ENCODE measurements at regions not wholly inside any gene's neighbourhood (a gene's known extent, or its start where the extent isn't known, plus 50 kb on each side); places are given as distances from the start of the nearest gene placed in this dataset.
A peak's percentile ranks its signal among the peaks of the same experiment; 100 is the strongest.

- TF ChIP-seq POLR2AphosphoS5 (IDR thresholded peaks at IDR 0.05) (no peak), EP300 (IDR thresholded peaks at IDR 0.05) (no peak), CTCF (IDR thresholded peaks at IDR 0.05) (no peak), POLR2A (IDR thresholded peaks at IDR 0.05) (no peak)
- WGBS, 2 donors (ENCODE audit: low coverage in 1 of 2): 77 to 80% methylated on average over 3 to 4 of the region's 4 CpGs
- H3K9me3 ChIP-seq: peaks cover 0 to 9% (median 0%) of the 10 kb centered on the region in 3 donors
- no peaks in the 10 kb centered on the region for H3K27me3 ChIP-seq
- no peak for ATAC-seq
- H3K4me3 ChIP-seq: no peak overlapping the region
- no peak overlapping the region for H3K27ac ChIP-seq
- H3K36me3 ChIP-seq: no peaks in the 10 kb centered on the region
- H3K4me1 ChIP-seq: peaks cover 0 to 16% (median 8%) of the 10 kb centered on the region in 3 donors
These were observed 136.1 kb upstream of the JUN start for GRCh38 chr1:58919959-58920321.

GRCh38 chr1:58921342-58921741 lies 137.5 kb upstream of the JUN start:
- WGBS, 2 donors (ENCODE audit: low coverage in 1 of 2): 73 to 93% methylated on average over 3 of the region's 3 CpGs
- no peak for ATAC-seq
- H3K27ac ChIP-seq: peak overlapping the region in 1 of 4 donors; percentile 61
- no peaks in the 10 kb centered on the region for H3K9me3 ChIP-seq
- no peaks in the 10 kb centered on the region for H3K36me3 ChIP-seq
- no peaks in the 10 kb centered on the region for H3K27me3 ChIP-seq
- no peak overlapping the region for H3K4me3 ChIP-seq
- TF ChIP-seq CTCF (IDR thresholded peaks at IDR 0.05): no peak
- no peak for TF ChIP-seq EP300 (IDR thresholded peaks at IDR 0.05)
- no peak for TF ChIP-seq POLR2A (IDR thresholded peaks at IDR 0.05)
- TF ChIP-seq POLR2AphosphoS5 (IDR thresholded peaks at IDR 0.05): no peak
- peaks cover 0 to 16% (median 8%) of the 10 kb centered on the region in 3 donors for H3K4me1 ChIP-seq

- ATAC-seq: no peak
- Histone ChIP-seq H3K27ac (peak overlapping the region in 3 of 4 donors; percentile 45 to 69 (median 61)), H3K4me1 (peaks cover 0 to 16% (median 8%) of the 10 kb centered on the region in 3 donors), H3K9me3 (no peaks in the 10 kb centered on the region), H3K36me3 (no peaks in the 10 kb centered on the region), H3K4me3 (no peak overlapping the region), H3K27me3 (no peaks in the 10 kb centered on the region)
- TF ChIP-seq EP300 (IDR thresholded peaks at IDR 0.05) (no peak), CTCF (IDR thresholded peaks at IDR 0.05) (no peak), POLR2AphosphoS5 (IDR thresholded peaks at IDR 0.05) (no peak), POLR2A (IDR thresholded peaks at IDR 0.05) (no peak)
- 100% methylated on average over 2 of the region's 2 CpGs; no CpG with 5 or more reads in 1 of the 2 donors for WGBS, 2 donors (ENCODE audit: low coverage in 1 of 2)
These were observed 137.9 kb upstream of the JUN start for GRCh38 chr1:58921751-58922150.

GRCh38 chr1:58922302-58923089 lies 138.6 kb upstream of the JUN start:
- H3K9me3 ChIP-seq: no peaks in the 10 kb centered on the region
- no peak overlapping the region for H3K4me3 ChIP-seq
- no peaks in the 10 kb centered on the region for H3K36me3 ChIP-seq
- no peaks in the 10 kb centered on the region for H3K27me3 ChIP-seq
- WGBS, 2 donors (ENCODE audit: low coverage in 1 of 2): 33 to 100% methylated on average over 2 to 12 of the region's 13 CpGs
- H3K4me1 ChIP-seq: peaks cover 0 to 16% (median 8%) of the 10 kb centered on the region in 3 donors
- TF ChIP-seq POLR2AphosphoS5 (IDR thresholded peaks at IDR 0.05): peak; percentile 85
- TF ChIP-seq EP300 (IDR thresholded peaks at IDR 0.05): peak; percentile 54
- no peak for TF ChIP-seq CTCF (IDR thresholded peaks at IDR 0.05)
- no peak for TF ChIP-seq POLR2A (IDR thresholded peaks at IDR 0.05)
- ATAC-seq: peak; percentile 91
- peak overlapping the region in 3 of 4 donors; percentile 45 to 69 (median 61) for H3K27ac ChIP-seq

GRCh38 chr1:58923090-58923470 lies 139.2 kb upstream of the JUN start:
- Histone ChIP-seq H3K36me3 (no peaks in the 10 kb centered on the region), H3K4me3 (no peak overlapping the region), H3K27me3 (no peaks in the 10 kb centered on the region), H3K4me1 (peaks cover 0 to 16% (median 8%) of the 10 kb centered on the region in 3 donors), H3K9me3 (no peaks in the 10 kb centered on the region), H3K27ac (peak overlapping the region in 1 of 4 donors; percentile 69)
- no peak for ATAC-seq
- 100% methylated on average over 3 of the region's 3 CpGs for WGBS, 2 donors (ENCODE audit: low coverage in 1 of 2)
- TF ChIP-seq EP300 (IDR thresholded peaks at IDR 0.05): no peak
- no peak for TF ChIP-seq POLR2A (IDR thresholded peaks at IDR 0.05)
- TF ChIP-seq CTCF (IDR thresholded peaks at IDR 0.05): no peak
- TF ChIP-seq POLR2AphosphoS5 (IDR thresholded peaks at IDR 0.05): no peak
